Heart right ventricle (tissue), 16 donors: ENCODE measurements at regions not wholly inside any gene's neighbourhood (a gene's known extent, or its start where the extent isn't known, plus 50 kb on each side); places are given as distances from the start of the nearest gene placed in this dataset.

ENCODE experiments used
- ATAC-seq, 8 donors: fragments of 200-7000 bp; cut with Tn5 transposase; one replicate each; pipeline ENCODE4 v1.9.1; 2020; ENCODE audit warnings: mild to moderate bottlenecking in 8 of 8, moderate library complexity in 8 of 8, moderate number of reproducible peaks in 1 of 8
- DNase-seq, 2 donors: peaks; one replicate each; pipeline ENCODE4 v3.0.0-alpha.2; 2020
- H3K27ac ChIP-seq, 10 donors: fragments of 200-600 bp; sonication (generic) in 2 of 10; one replicate each; pipeline versions ENCODE4 v1.5.0 to v1.8.0; 2020 to 2022; ENCODE audit warnings: mild to moderate bottlenecking in 3 of 10
- H3K27me3 ChIP-seq, 7 donors: fragments of 200-600 bp; one replicate each; pipeline ENCODE4 v1.8.0; 2021 to 2022; ENCODE audit warnings: mild to moderate bottlenecking in 2 of 7
- H3K36me3 ChIP-seq, 9 donors: fragments of 200-600 bp; sonication (generic) in 1 of 9; one replicate each; pipeline versions ENCODE4 v1.5.0 to v1.8.0; 2020 to 2022; ENCODE audit warnings: mild to moderate bottlenecking in 2 of 9
- H3K4me1 ChIP-seq, 9 donors: fragments of 200-600 bp; sonication (generic) in 1 of 9; one replicate each; pipeline versions ENCODE4 v1.5.0 to v1.8.0; 2020 to 2022; ENCODE audit warnings: mild to moderate bottlenecking in 4 of 9
- H3K4me3 ChIP-seq, 10 donors: fragments of 200-600 bp; sonication (generic) in 2 of 10; one replicate each; pipeline versions ENCODE4 v1.5.0 to v1.8.0; 2020 to 2022; ENCODE audit warnings: mild to moderate bottlenecking in 7 of 10, moderate library complexity in 2 of 10
- H3K9me3 ChIP-seq, 11 donors: fragments of 200-600 bp in 10 of 11; sonication (generic) in 2 of 11; one replicate each; pipeline versions ENCODE4 v1.5.0 to v1.8.0; 2013 to 2022; ENCODE audit warnings: mild to moderate bottlenecking in 2 of 11, control low read depth in 1 of 11, moderate library complexity in 1 of 11
- WGBS, 2 donors: extraction: QIAGEN DNeasy Blood & Tissue Kit; methylation state at CpG; one replicate each; pipeline ENCODE4 v1.1.7; 2013; ENCODE audit warnings: inconsistent platforms in 1 of 2; 5-methylcytosine and 5-hydroxymethylcytosine counted together
- intact Hi-C, 10 donors: fragments of 100-400 bp; cut with DNase I; formaldehyde crosslinking; loops; one replicate each; pipeline versions ENCODE4 v1.11.1 to v1.14.2; 2022
- TF ChIP-seq, protein P1 (sequence below), 9 donors: fragments of 200-600 bp; sonication (generic) in 2 of 9; IDR thresholded peaks; one replicate each; pipeline versions ENCODE4 v1.5.0 to v1.8.0; 2021 to 2022; ENCODE audit warnings: antibody characterized with exemption in 9 of 9, mild to moderate bottlenecking in 5 of 9, moderate library complexity in 1 of 9
- donor health status: Arrhythmogenic right ventricular cardiomyopathy.
- donor health status: ischemic (EF 13 %, LVEDD 7.1; RV severe dilation, severe dysfunction).
- donor health status: healthy with polysubstance abuse.
- donor health status: DM: no; HTN: yes; CAD: no.
- donor health status: DM: no; HTN: no; CAD: no.
- donor health status: ischemic (EF 25% LVEDD 6.9; RV normal size, moderate dysfunction).
- donor health status: ischemic (EF 25% LVEDD 5.7; RV mildly dilated, moderate dysfunction).
- donor health status: healthy.
- donor health status: DM: yes; HTN: yes; CAD: no.
- donor health status: Ischemic cardiomyopathy.
- donor health status: ischemic (EF 35%, LVEDD 5.7; RV mildly dilated, moderate dysfunction).
- donor health status: nonischemic (EF 11% LVEDD 7.7; RV severe dilation, severe dysfunction).
- donor health status: DM: yes; HTN: yes; CAD: no.
- donor health status: PGD.
- donor health status: ischemic (EF 29% LVEDD 5.4; RV normal size, mild dysfunction).
- donor health status: nonischemic (EF 23%, LVEDD 6.1; RV moderate dilation, normal function).

- no peak overlapping the region for H3K27ac ChIP-seq
- intact Hi-C loops: no loop called here
- ATAC-seq: no peak
- H3K27me3 ChIP-seq: no peaks in the 10 kb centered on the region
- no peak for DNase-seq
- no peaks in the 10 kb centered on the region for H3K4me1 ChIP-seq
- H3K4me3 ChIP-seq: no peak overlapping the region
- 65 to 74% methylated on average over 1 of the region's 1 CpG for WGBS, 2 donors
- no peaks in the 10 kb centered on the region for H3K9me3 ChIP-seq
- TF ChIP-seq, protein P1, sequence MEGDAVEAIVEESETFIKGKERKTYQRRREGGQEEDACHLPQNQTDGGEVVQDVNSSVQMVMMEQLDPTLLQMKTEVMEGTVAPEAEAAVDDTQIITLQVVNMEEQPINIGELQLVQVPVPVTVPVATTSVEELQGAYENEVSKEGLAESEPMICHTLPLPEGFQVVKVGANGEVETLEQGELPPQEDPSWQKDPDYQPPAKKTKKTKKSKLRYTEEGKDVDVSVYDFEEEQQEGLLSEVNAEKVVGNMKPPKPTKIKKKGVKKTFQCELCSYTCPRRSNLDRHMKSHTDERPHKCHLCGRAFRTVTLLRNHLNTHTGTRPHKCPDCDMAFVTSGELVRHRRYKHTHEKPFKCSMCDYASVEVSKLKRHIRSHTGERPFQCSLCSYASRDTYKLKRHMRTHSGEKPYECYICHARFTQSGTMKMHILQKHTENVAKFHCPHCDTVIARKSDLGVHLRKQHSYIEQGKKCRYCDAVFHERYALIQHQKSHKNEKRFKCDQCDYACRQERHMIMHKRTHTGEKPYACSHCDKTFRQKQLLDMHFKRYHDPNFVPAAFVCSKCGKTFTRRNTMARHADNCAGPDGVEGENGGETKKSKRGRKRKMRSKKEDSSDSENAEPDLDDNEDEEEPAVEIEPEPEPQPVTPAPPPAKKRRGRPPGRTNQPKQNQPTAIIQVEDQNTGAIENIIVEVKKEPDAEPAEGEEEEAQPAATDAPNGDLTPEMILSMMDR (IDR thresholded peaks at IDR 0.05): no peak
- no peaks in the 10 kb centered on the region for H3K36me3 ChIP-seq
These were observed 193.6 kb downstream of the SLC39A8 start for GRCh38 chr4:102151696-102152095.

- intact Hi-C loops: no loop called here
These were observed 201.8 kb downstream of the SLC39A8 start for GRCh38 chr4:102143433-102143832.

DNA sequence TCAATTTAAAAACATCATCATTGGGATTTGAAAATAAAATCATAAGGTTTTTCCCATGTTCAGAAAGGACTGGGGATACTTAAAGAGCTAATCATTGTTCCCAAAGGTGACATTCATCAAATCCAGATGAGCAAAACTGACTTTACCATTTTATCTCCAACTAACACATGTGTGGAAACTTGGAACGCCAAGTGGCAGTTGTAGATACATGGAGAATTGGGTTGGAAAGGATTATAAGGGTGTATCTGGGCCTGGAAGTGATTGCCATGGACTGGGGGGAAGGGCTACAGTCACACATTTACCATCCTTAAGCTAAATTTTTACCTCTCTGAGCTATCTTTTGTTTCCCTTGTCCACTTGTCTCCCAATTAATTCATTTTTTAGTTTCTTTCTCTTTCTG lies 203.4 kb downstream of the SLC39A8 start:
- H3K4me3 ChIP-seq: no peak overlapping the region
- H3K27ac ChIP-seq: no peak overlapping the region
- H3K27me3 ChIP-seq: no peaks in the 10 kb centered on the region
- TF ChIP-seq, protein P1 (IDR thresholded peaks at IDR 0.05): no peak
- no peak for DNase-seq
- no peak for ATAC-seq
- intact Hi-C loops: no loop called here
- 72 to 75% methylated on average over 1 of the region's 1 CpG for WGBS, 2 donors
- H3K4me1 ChIP-seq: peaks cover 0 to 21% (median 4%) of the 10 kb centered on the region in 9 donors
- H3K36me3 ChIP-seq: no peaks in the 10 kb centered on the region
- no peaks in the 10 kb centered on the region for H3K9me3 ChIP-seq

More at GRCh38 chr4:102143433-102143832, 201.8 kb downstream of the SLC39A8 start:
- TF ChIP-seq, protein P1 (IDR thresholded peaks at IDR 0.05): no peak
- Histone ChIP-seq H3K27ac (no peak overlapping the region), H3K9me3 (no peaks in the 10 kb centered on the region), H3K36me3 (no peaks in the 10 kb centered on the region), H3K4me1 (peaks cover 0 to 18% (median 4%) of the 10 kb centered on the region in 9 donors), H3K4me3 (no peak overlapping the region), H3K27me3 (no peaks in the 10 kb centered on the region)
- 29 to 41% methylated on average over 1 of the region's 1 CpG for WGBS, 2 donors
- no peak for DNase-seq
- ATAC-seq: no peak

GRCh38 chr4:102139932-102140331 lies 205.3 kb downstream of the SLC39A8 start:
- H3K27me3 ChIP-seq: no peaks in the 10 kb centered on the region
- H3K36me3 ChIP-seq: no peaks in the 10 kb centered on the region
- TF ChIP-seq, protein P1 (IDR thresholded peaks at IDR 0.05): no peak
- H3K4me1 ChIP-seq: peaks cover 0 to 21% (median 4%) of the 10 kb centered on the region in 9 donors
- no peaks in the 10 kb centered on the region for H3K9me3 ChIP-seq
- ATAC-seq: no peak
- no peak for DNase-seq
- H3K27ac ChIP-seq: peak overlapping the region in 2 of 10 donors; percentile 50 to 55
- no peak overlapping the region for H3K4me3 ChIP-seq
- intact Hi-C loops: no loop called here
- 67 to 76% methylated on average over 1 of the region's 1 CpG for WGBS, 2 donors
